ENCODE measurements at regions not wholly inside any gene's neighbourhood (a gene's known extent, or its start where the extent isn't known, plus 50 kb on each side); places are given as distances from the start of the nearest gene placed in this dataset.

GRCh38 chr2:128979182-128979581, 660.5 kb upstream of the HS6ST1 start:
- DNase-seq (ENCODE audit: low read depth in 4 of 4, low spot score in 3 of 4), result no peak

GRCh38 chr2:128980475-128980874, 661.8 kb upstream of the HS6ST1 start:
- DNase-seq (ENCODE audit: low read depth in 4 of 4, low spot score in 3 of 4), result no peak

- no peak for DNase-seq (ENCODE audit: low read depth in 4 of 4, low spot score in 3 of 4)
Measured at GRCh38 chr2:128981353-128981752, 662.7 kb upstream of the HS6ST1 start.

GRCh38 chr2:128982001-128982400, 663.3 kb upstream of the HS6ST1 start:
- DNase-seq (ENCODE audit: low read depth in 4 of 4, low spot score in 3 of 4), result no peak

- DNase-seq (ENCODE audit: low read depth in 4 of 4, low spot score in 3 of 4), result no peak
Measured at GRCh38 chr2:128982670-128983069, 664.0 kb upstream of the HS6ST1 start.

- no peak for DNase-seq (ENCODE audit: low read depth in 4 of 4, low spot score in 3 of 4)
Measured at GRCh38 chr2:128983094-128983493, 664.4 kb upstream of the HS6ST1 start.

- DNase-seq (ENCODE audit: low read depth in 4 of 4, low spot score in 3 of 4), result no peak
Measured at GRCh38 chr2:128984081-128984480, 665.4 kb upstream of the HS6ST1 start.

- no peak for DNase-seq (ENCODE audit: low read depth in 4 of 4, low spot score in 3 of 4)
Measured at GRCh38 chr2:128984855-128985254, 666.2 kb upstream of the HS6ST1 start.

GRCh38 chr2:128986026-128986715, 667.5 kb upstream of the HS6ST1 start:
- DNase-seq (ENCODE audit: low read depth in 4 of 4, low spot score in 3 of 4), result no peak

GRCh38 chr2:128986867-128987268, 668.2 kb upstream of the HS6ST1 start:
- DNase-seq (ENCODE audit: low read depth in 4 of 4, low spot score in 3 of 4), result no peak

- no peak for DNase-seq (ENCODE audit: low read depth in 4 of 4, low spot score in 3 of 4)
Measured at GRCh38 chr2:128988326-128988725, 669.7 kb upstream of the HS6ST1 start.

GRCh38 chr2:128988967-128989366, 670.3 kb upstream of the HS6ST1 start:
- no peak for DNase-seq (ENCODE audit: low read depth in 4 of 4, low spot score in 3 of 4)

- no peak for DNase-seq (ENCODE audit: low read depth in 4 of 4, low spot score in 3 of 4)
Measured at GRCh38 chr2:128995086-128995485, 676.4 kb upstream of the HS6ST1 start.

GRCh38 chr2:128996078-128996477, 677.4 kb upstream of the HS6ST1 start:
- no peak for DNase-seq (ENCODE audit: low read depth in 4 of 4, low spot score in 3 of 4)

GRCh38 chr2:128997166-128997866, 678.6 kb upstream of the HS6ST1 start:
- no peak for DNase-seq (ENCODE audit: low read depth in 4 of 4, low spot score in 3 of 4)

GRCh38 chr2:129001926-129002325, 683.3 kb upstream of the HS6ST1 start:
- DNase-seq (ENCODE audit: low read depth in 4 of 4, low spot score in 3 of 4), result no peak

- no peak for DNase-seq (ENCODE audit: low read depth in 4 of 4, low spot score in 3 of 4)
Measured at GRCh38 chr2:129002751-129003150, 684.1 kb upstream of the HS6ST1 start.

GRCh38 chr2:129004485-129004884, 685.8 kb upstream of the HS6ST1 start:
- no peak for DNase-seq (ENCODE audit: low read depth in 4 of 4, low spot score in 3 of 4)

GRCh38 chr2:129004940-129005490, 686.3 kb upstream of the HS6ST1 start:
- DNase-seq (ENCODE audit: low read depth in 4 of 4, low spot score in 3 of 4), result no peak

- peak; percentile 3 to 26 (median 8) for DNase-seq (ENCODE audit: low read depth in 4 of 4, low spot score in 3 of 4)
Measured at GRCh38 chr2:129006135-129006886, 687.6 kb upstream of the HS6ST1 start.

- DNase-seq (ENCODE audit: low read depth in 4 of 4, low spot score in 3 of 4), result no peak
Measured at GRCh38 chr2:129006901-129007300, 688.2 kb upstream of the HS6ST1 start.
